ENCODE measurements at regions not wholly inside any gene's neighbourhood (a gene's known extent, or its start where the extent isn't known, plus 50 kb on each side); places are given as distances from the start of the nearest gene placed in this dataset.

- no peak for DNase-seq (ENCODE audit: low read depth in 2 of 2)
Observed at GRCh38 chr4:27846951-27847350, 986.3 kb downstream of the STIM2 start.

- DNase-seq (ENCODE audit: low read depth in 2 of 2), result no peak
Observed at GRCh38 chr4:27861381-27861787, 1000.7 kb downstream of the STIM2 start.

- no peak for DNase-seq (ENCODE audit: low read depth in 2 of 2)
Observed at GRCh38 chr4:27861802-27862201, 1001.2 kb downstream of the STIM2 start.

GRCh38 chr4:27873596-27873995 is 1013.0 kb downstream of the STIM2 start:
- DNase-seq (ENCODE audit: low read depth in 2 of 2), result no peak

- no peak for DNase-seq (ENCODE audit: low read depth in 2 of 2)
Observed at GRCh38 chr4:27881705-27882104, 1021.1 kb downstream of the STIM2 start.

GRCh38 chr4:27886120-27886519 is 1025.5 kb downstream of the STIM2 start:
- DNase-seq (ENCODE audit: low read depth in 2 of 2), result no peak

GRCh38 chr4:27887646-27888045 is 1027.0 kb downstream of the STIM2 start:
- DNase-seq (ENCODE audit: low read depth in 2 of 2), result no peak

- no peak for DNase-seq (ENCODE audit: low read depth in 2 of 2)
Observed at GRCh38 chr4:27888505-27888904, 1027.9 kb downstream of the STIM2 start.

GRCh38 chr4:27894951-27895350 is 1034.3 kb downstream of the STIM2 start:
- DNase-seq (ENCODE audit: low read depth in 2 of 2), result no peak

GRCh38 chr4:27908356-27908755 is 1047.7 kb downstream of the STIM2 start:
- DNase-seq (ENCODE audit: low read depth in 2 of 2), result no peak

GRCh38 chr4:27910227-27910626 is 1049.6 kb downstream of the STIM2 start:
- no peak for DNase-seq (ENCODE audit: low read depth in 2 of 2)

GRCh38 chr4:27911047-27911446 is 1050.4 kb downstream of the STIM2 start:
- no peak for DNase-seq (ENCODE audit: low read depth in 2 of 2)

- DNase-seq (ENCODE audit: low read depth in 2 of 2), result no peak
Observed at GRCh38 chr4:27913738-27914137, 1053.1 kb downstream of the STIM2 start.

GRCh38 chr4:27915822-27916221 is 1055.2 kb downstream of the STIM2 start:
- DNase-seq (ENCODE audit: low read depth in 2 of 2), result no peak

GRCh38 chr4:27916452-27917184 is 1056.0 kb downstream of the STIM2 start:
- no peak for DNase-seq (ENCODE audit: low read depth in 2 of 2)

- no peak for DNase-seq (ENCODE audit: low read depth in 2 of 2)
Observed at GRCh38 chr4:27917381-27917780, 1056.7 kb downstream of the STIM2 start.

GRCh38 chr4:27921231-27921630 is 1060.6 kb downstream of the STIM2 start:
- DNase-seq (ENCODE audit: low read depth in 2 of 2), result no peak

GRCh38 chr4:27928761-27929540 is 1068.3 kb downstream of the STIM2 start:
- DNase-seq (ENCODE audit: low read depth in 2 of 2), result no peak

GRCh38 chr4:27930291-27930690 is 1069.7 kb downstream of the STIM2 start:
- no peak for DNase-seq (ENCODE audit: low read depth in 2 of 2)

GRCh38 chr4:27930976-27931375 is 1070.3 kb downstream of the STIM2 start:
- DNase-seq (ENCODE audit: low read depth in 2 of 2), result no peak

GRCh38 chr4:27931584-27931983 is 1070.9 kb downstream of the STIM2 start:
- no peak for DNase-seq (ENCODE audit: low read depth in 2 of 2)

- no peak for DNase-seq (ENCODE audit: low read depth in 2 of 2)
Observed at GRCh38 chr4:27934871-27935270, 1074.2 kb downstream of the STIM2 start.

- no peak for DNase-seq (ENCODE audit: low read depth in 2 of 2)
Observed at GRCh38 chr4:27946799-27947198, 1086.2 kb downstream of the STIM2 start.
